ENCODE measurements at regions not wholly inside any gene's neighbourhood (a gene's known extent, or its start where the extent isn't known, plus 50 kb on each side); places are given as distances from the start of the nearest gene placed in this dataset.

GRCh38 chr2:30029804-30030203, 108.4 kb upstream of the ALK start:
- Histone ChIP-seq H3K4me3 (no peak overlapping the region), H3K4me1 (no peaks in the 10 kb centered on the region), H3K36me3 (no peaks in the 10 kb centered on the region), H3K9me3 (no peaks in the 10 kb centered on the region), H3K27ac (no peak overlapping the region), H3K27me3 (peaks cover 7% of the 10 kb centered on the region)
- WGBS, 2 donors (ENCODE audit: low coverage in 1 of 2), result 38% methylated on average over 1 of the region's 1 CpG; no CpG with 5 or more reads in 1 of the 2 donors
- in situ Hi-C loops (cut with MboI; ENCODE audit: low pct_ligation_motif_present in 1 of 4, low pct_unique_long_range_greater_than_20kb in 1 of 4, low sequenced_read_pairs in 3 of 4) (no loop called here), intact Hi-C loops (cut with DNase I; ENCODE audit: low total_unique reads) (no loop called here)
- TF ChIP-seq EP300 (IDR thresholded peaks at IDR 0.05; ENCODE audit: low read depth), result no peak
- TF ChIP-seq POLR2A (IDR thresholded peaks at IDR 0.05), result no peak
- no peak for TF ChIP-seq CTCF (IDR thresholded peaks at IDR 0.05)
- TF ChIP-seq POLR2AphosphoS5 (IDR thresholded peaks at IDR 0.05), result no peak
- no peak for DNase-seq

GRCh38 chr2:30030361-30030760, 109.0 kb upstream of the ALK start:
- in situ Hi-C loops (cut with MboI; ENCODE audit: low pct_ligation_motif_present in 1 of 4, low pct_unique_long_range_greater_than_20kb in 1 of 4, low sequenced_read_pairs in 3 of 4), result no loop called here
- no peak overlapping the region for H3K4me3 ChIP-seq
- no peak overlapping the region for H3K27ac ChIP-seq
- TF ChIP-seq EP300 (IDR thresholded peaks at IDR 0.05; ENCODE audit: low read depth), result no peak
- no peak for TF ChIP-seq POLR2AphosphoS5 (IDR thresholded peaks at IDR 0.05)
- no peak for TF ChIP-seq POLR2A (IDR thresholded peaks at IDR 0.05)
- no peak for TF ChIP-seq CTCF (IDR thresholded peaks at IDR 0.05)
- WGBS, 2 donors (ENCODE audit: low coverage in 1 of 2), result 63 to 75% methylated on average over 2 to 3 of the region's 3 CpGs
- H3K27me3 ChIP-seq, result peaks cover 7% of the 10 kb centered on the region
- intact Hi-C loops (cut with DNase I; ENCODE audit: low total_unique reads), result no loop called here
- no peaks in the 10 kb centered on the region for H3K4me1 ChIP-seq
- no peaks in the 10 kb centered on the region for H3K36me3 ChIP-seq
- DNase-seq, result no peak
- no peaks in the 10 kb centered on the region for H3K9me3 ChIP-seq

GRCh38 chr2:30031184-30031583, 109.8 kb upstream of the ALK start:
- H3K36me3 ChIP-seq, result no peaks in the 10 kb centered on the region
- no peaks in the 10 kb centered on the region for H3K4me1 ChIP-seq
- intact Hi-C loops (cut with DNase I; ENCODE audit: low total_unique reads) (no loop called here), in situ Hi-C loops (cut with MboI; ENCODE audit: low pct_ligation_motif_present in 1 of 4, low pct_unique_long_range_greater_than_20kb in 1 of 4, low sequenced_read_pairs in 3 of 4) (no loop called here)
- no peaks in the 10 kb centered on the region for H3K9me3 ChIP-seq
- no peak overlapping the region for H3K4me3 ChIP-seq
- no peak overlapping the region for H3K27ac ChIP-seq
- WGBS, 2 donors (ENCODE audit: low coverage in 1 of 2), result 50 to 58% methylated on average over 4 to 5 of the region's 5 CpGs
- peaks cover 7% of the 10 kb centered on the region for H3K27me3 ChIP-seq
- TF ChIP-seq CTCF (IDR thresholded peaks at IDR 0.05) (no peak), POLR2A (IDR thresholded peaks at IDR 0.05) (no peak), EP300 (IDR thresholded peaks at IDR 0.05; ENCODE audit: low read depth) (no peak), POLR2AphosphoS5 (IDR thresholded peaks at IDR 0.05) (no peak)
- DNase-seq, result no peak

- H3K9me3 ChIP-seq, result no peaks in the 10 kb centered on the region
- intact Hi-C loops (cut with DNase I; ENCODE audit: low total_unique reads) (no loop called here), in situ Hi-C loops (cut with MboI; ENCODE audit: low pct_ligation_motif_present in 1 of 4, low pct_unique_long_range_greater_than_20kb in 1 of 4, low sequenced_read_pairs in 3 of 4) (no loop called here)
- TF ChIP-seq CTCF (IDR thresholded peaks at IDR 0.05), result no peak
- TF ChIP-seq POLR2AphosphoS5 (IDR thresholded peaks at IDR 0.05), result no peak
- no peak for TF ChIP-seq EP300 (IDR thresholded peaks at IDR 0.05; ENCODE audit: low read depth)
- no peak for TF ChIP-seq POLR2A (IDR thresholded peaks at IDR 0.05)
- no peak overlapping the region for H3K4me3 ChIP-seq
- 74 to 76% methylated on average over 5 of the region's 5 CpGs for WGBS, 2 donors (ENCODE audit: low coverage in 1 of 2)
- no peaks in the 10 kb centered on the region for H3K4me1 ChIP-seq
- DNase-seq, result no peak
- no peaks in the 10 kb centered on the region for H3K36me3 ChIP-seq
- no peak overlapping the region for H3K27ac ChIP-seq
- no peaks in the 10 kb centered on the region for H3K27me3 ChIP-seq
These were observed 112.6 kb upstream of the YPEL5 start for GRCh38 chr2:30034052-30034775.
